HG03139 (cell line): ENCODE measurements at regions not wholly inside any gene's neighbourhood (a gene's known extent, or its start where the extent isn't known, plus 50 kb on each side); places are given as distances from the start of the nearest gene placed in this dataset.
A peak's percentile ranks its signal among the peaks of the same experiment; 100 is the strongest.

Experiments
- ATAC-seq: cut with Tn5 transposase; IDR thresholded peaks from one replicate; pipeline ENCODE4 v1.9.1; 2021; ENCODE audit not compliant: unreplicated experiment

DNA sequence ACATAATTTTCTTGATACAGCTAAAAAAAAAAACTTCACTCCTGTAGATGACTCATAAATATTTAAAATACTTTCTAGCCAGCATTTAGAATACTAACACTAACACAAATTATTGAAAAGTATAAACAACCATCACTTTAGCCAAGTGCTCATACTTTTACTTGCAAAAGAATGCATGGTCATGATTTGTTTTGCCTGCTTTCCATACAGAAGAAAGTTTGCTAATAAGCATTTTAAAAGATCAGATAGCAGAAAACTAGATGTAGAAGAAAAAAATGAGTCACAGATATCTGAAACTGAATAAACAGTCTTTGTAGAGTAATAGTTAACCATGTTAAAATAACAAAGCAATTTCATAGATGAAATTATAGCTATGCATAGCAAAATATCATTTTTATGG, 2280.4 kb upstream of the PCDH20 start:
- ATAC-seq: no peak

- ATAC-seq: no peak
These were observed 2278.0 kb upstream of the PCDH20 start for GRCh38 chr13:63693696-63694095.

- ATAC-seq: no peak
These were observed 2275.8 kb upstream of the PCDH20 start for GRCh38 chr13:63691474-63691873.

GRCh38 chr13:63690672-63691071, 2275.0 kb upstream of the PCDH20 start:
- ATAC-seq: no peak

- no peak for ATAC-seq
These were observed 2269.2 kb upstream of the PCDH20 start for GRCh38 chr13:63684822-63685221.

DNA sequence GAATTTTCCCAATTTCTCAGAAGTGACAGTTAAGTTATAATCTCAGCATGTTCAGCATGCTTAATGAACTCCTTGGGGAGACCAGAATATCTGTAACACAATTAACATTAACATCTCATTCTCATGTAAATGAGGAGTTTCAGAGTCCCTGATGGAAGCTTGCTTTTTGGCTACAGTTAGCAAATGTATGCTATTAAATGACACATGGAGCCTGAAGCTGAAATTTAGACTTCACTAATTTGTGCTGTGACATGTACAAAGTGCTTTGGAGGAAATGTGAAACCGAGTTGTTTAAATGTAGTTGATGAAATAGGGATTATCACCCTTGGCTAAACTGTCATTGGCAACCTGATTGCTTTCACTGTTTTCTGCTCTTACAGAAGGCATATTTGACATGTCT, 2265.1 kb upstream of the PCDH20 start:
- ATAC-seq: no peak

DNA sequence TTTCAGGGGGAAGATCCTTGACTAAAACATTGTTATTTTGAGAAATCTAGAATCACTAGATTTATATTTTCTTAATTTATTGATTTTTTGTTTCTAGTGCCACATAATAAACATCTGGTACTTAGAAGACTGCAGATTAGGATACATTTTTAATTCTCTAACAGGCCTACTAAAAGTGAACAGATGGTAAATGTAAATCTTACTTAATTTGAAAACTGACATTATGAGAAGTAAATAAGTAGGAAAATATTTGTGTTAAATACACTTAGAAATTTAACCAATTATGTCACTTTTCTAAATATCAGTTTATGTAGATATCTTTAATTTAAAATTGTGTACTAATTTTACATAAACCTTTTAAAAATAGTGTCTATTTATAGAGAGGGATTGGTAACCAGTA, 2255.6 kb upstream of the PCDH20 start:
- ATAC-seq: no peak

GRCh38 chr13:63651394-63651793, 2235.7 kb upstream of the PCDH20 start:
- ATAC-seq: no peak

DNA sequence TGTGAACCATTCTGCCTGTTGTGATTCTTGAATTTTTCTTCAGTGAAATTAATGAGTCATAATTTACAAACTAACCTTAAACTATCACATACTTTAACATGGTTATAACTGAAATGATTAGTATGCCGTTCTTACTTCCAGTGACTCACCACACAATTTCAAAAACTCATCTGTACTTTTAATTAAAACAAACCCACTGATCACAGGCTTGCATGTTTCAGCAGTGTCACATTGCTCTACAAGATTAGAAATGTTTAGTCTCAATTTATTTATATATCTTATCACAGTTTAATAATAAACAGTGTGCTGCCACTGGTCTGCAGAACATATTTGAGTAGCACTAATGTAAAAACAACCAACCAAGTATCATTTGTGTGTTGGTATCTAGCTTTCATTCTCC, 2227.9 kb upstream of the PCDH20 start:
- ATAC-seq: no peak

- peak; percentile 60 for ATAC-seq
These were observed 2220.8 kb upstream of the PCDH20 start for GRCh38 chr13:63636316-63636993.

DNA sequence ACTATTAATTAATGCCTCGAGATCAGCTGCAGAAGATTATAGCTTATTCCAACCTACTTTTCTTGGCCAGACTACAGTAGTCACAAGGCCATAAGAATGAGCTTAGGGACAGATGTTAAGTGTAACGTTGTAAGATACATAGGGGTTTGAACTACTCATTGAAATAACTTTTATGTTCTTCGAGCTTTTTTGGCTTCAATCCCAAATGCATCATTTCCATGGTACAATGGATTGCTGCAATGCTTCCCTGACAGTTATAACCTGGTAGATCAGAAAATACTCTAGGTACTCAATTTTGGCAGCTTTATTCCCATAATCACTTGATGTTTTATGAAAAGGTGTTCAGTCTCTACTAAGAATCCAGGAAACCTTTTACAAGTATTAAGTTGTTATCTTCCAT, 2216.7 kb upstream of the PCDH20 start:
- no peak for ATAC-seq

GRCh38 chr13:63631006-63631405, 2215.4 kb upstream of the PCDH20 start:
- no peak for ATAC-seq

GRCh38 chr13:63629591-63629990, 2213.9 kb upstream of the PCDH20 start:
- no peak for ATAC-seq

DNA sequence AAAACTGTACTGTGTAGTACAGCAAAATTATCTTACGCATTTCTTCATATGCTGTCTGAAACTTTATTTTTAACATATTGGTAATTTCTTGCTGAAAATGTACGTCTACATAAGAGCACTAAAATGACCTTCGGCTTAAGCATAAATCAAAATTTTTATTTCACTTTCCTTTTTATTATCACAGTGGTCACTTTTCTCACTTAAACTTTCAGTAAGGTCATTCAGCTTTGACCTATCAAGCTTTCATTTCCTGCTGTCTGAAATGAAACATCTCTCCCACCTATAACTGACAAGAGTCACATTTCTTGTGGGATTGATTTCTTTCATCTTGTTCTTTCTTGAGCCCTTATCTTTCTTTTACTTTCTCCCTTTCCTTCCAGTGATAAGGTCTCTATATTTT, 2212.7 kb upstream of the PCDH20 start:
- ATAC-seq: no peak

DNA sequence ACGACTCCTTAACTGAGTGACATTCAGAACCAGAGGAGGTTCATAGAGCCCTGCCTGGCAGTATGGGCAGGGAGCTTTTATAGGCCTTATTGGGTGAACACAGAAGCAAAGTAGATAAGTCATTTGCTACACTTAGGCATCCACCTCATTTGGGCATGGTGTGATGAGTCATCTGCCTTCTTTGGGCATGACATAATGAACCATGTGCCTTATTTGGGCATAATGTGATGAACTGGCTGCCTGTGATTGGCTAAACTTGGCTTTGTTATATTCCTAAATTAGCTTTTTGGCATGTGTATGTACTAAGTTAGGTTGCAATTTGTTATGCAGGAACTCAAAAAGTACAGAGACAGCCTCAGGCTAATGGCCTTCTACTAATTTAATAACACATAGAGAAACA, 2210.2 kb upstream of the PCDH20 start:
- ATAC-seq: no peak

DNA sequence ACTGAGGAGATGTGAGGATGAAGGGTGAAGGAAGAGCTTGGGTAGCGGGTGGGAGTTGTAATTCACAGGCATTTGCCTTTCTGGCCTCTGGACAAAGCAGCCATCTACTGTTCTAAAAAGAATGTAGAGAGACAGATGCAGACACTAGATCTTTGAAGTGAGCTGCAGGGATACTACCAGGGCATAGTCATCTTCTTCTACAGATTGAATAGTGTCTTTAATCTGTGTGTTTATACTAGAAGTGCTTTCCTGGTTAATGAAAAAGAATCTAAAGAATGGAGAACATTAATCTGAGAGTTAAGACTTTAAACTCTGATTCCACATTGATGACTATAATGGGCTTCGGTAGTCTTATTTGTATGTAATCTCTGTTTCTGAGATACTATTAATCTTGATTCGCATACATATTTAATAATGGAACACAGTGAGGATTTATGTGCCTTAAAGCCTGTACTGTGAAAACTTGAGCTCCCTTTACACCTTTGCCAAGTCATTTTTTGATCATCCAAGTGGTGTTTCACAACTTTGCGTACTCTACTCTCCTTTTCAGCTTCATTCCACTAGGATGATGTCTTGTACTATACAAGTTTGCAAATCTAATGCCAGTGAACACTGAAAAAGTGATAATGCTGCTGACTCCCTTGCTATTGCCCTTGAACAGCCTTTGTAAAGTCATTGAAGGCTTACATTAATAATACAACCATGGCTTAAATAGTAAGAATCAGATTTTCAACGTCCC, 2199.4 kb upstream of the PCDH20 start:
- ATAC-seq: no peak

- no peak for ATAC-seq
These were observed 2191.5 kb upstream of the PCDH20 start for GRCh38 chr13:63607153-63607552.

- ATAC-seq: no peak
These were observed 2190.3 kb upstream of the PCDH20 start for GRCh38 chr13:63605962-63606361.

DNA sequence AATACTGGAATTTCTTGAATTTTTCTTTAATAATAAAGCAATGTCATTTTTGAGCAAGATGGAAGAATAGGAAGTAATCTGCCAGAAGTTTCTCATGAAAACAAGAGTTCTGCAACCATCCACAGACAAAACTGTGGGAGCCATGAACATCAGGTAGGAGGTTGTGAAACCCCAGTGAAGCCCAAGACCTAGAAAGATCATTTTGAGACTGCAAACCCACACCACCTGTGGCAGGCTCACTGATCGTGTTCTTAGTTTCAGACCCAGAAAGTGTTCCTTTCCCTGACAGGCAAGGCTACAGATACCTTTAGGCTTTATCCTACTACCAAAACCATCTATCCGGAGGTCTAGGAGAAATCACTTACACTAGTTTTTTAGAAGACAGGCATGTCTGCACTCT, 2189.8 kb upstream of the PCDH20 start:
- no peak for ATAC-seq

DNA sequence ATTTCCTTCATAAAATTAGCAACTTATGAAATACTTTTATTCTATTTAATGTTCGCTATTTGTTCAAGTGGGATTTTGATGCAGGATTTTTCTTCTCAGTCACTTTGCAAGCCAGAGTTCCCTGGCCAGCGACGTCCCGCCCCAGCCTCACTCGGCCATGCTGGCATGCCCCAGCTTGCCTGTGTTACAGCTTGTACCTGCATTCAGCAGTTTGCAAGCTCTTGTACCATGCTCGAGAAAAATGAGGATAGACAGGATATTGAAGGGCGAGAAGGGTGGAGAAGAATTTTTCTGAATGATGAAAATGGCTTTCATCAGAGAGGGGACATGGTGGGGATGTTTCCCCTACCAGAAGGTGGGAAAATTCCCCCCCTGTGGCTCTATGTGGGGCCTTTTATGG, 2180.2 kb upstream of the PCDH20 start:
- ATAC-seq: no peak

DNA sequence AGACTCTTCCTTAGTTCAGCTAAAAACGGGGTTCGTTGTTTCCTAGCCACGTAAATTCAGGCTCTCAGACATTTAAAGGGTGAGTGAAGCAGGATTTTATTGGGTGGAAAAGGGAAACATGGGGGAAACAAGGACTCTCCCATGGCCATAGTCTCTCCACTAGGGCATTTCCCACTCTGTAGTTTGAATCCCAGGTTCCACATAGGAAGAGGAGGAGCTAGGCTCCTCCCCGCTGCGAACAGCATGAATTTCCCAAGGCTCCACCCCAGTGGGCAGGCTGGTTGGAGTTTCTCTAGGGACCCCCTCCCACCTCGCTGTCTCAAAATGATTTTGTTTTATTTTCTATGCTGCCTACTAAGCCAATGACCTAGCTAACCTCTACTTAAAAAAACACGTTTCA, 2170.8 kb upstream of the PCDH20 start:
- ATAC-seq: no peak

DNA sequence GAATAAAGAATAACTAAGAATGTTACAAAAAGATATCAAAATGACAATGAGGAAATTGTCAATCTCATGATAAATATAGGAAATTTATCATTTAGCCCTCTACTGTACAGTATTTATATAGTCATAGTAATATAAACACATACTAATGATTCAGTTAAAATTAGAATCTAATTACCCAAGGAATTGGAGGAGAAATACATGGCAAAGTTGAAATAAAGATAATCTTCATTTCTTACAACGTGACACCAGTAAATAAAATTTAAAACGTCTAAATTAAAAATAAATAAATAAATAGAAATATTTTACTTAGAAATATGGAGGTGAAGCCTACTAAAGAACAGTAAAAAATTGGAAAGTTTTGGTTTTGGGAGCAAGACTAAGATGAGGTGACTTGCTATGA, 2163.1 kb upstream of the PCDH20 start:
- no peak for ATAC-seq

GRCh38 chr13:63567031-63567430, 2151.4 kb upstream of the PCDH20 start:
- ATAC-seq: no peak
